IMR-90 (cell line): ENCODE measurements at regions not wholly inside any gene's neighbourhood (a gene's known extent, or its start where the extent isn't known, plus 50 kb on each side); places are given as distances from the start of the nearest gene placed in this dataset.

Experiments used
- ATAC-seq: fragments of 200-7000 bp; cut with Tn5 transposase; 2 replicates; pipeline ENCODE4 v1.9.1; 2020; ENCODE audit warnings: low read depth, mild to moderate bottlenecking, moderate library complexity
- BruUV-seq: library from RNA; stranded (reverse); fragments of 400-500 nt; replicated peaks from 2 replicates; lab custom pipeline; 2021; lab: Mats Ljungman, UMichigan
- CTCF ChIA-PET: fragments of 300-600 bp; formaldehyde crosslinking; extraction: SDS; loops from one replicate; lab custom pipeline; 2021; ENCODE audit warnings: antibody characterized with exemption; lab: Yijun Ruan, JAX
- POLR2A ChIA-PET: fragments of 300-600 bp; sonication (Branson Sonifier 250); formaldehyde crosslinking; loops from one replicate; lab custom pipeline; 2022; ENCODE audit warnings: antibody characterized with exemption; ENCODE audit not compliant: unreplicated experiment; lab: Charles Lee
- DNase-seq: peaks from one replicate; pipeline ENCODE4 v3.0.0; 2013
- H2AFZ ChIP-seq: replicated peaks from 2 replicates; pipeline ENCODE3; 2013; ENCODE audit warnings: low read length, mild to moderate bottlenecking; ENCODE audit not compliant: poor library complexity
- H2AK5ac ChIP-seq: 2 replicates; pipeline ENCODE4 v1.6.1; 2013; ENCODE audit warnings: low read depth, low read length, inconsistent platforms
- H2AK9ac ChIP-seq: replicated peaks from 2 replicates; pipeline ENCODE3; 2013; ENCODE audit warnings: mild to moderate bottlenecking, low read depth, low read length, moderate library complexity; ENCODE audit not compliant: poor library complexity
- H2BK120ac ChIP-seq: 2 replicates; pipeline ENCODE4 v1.6.1; 2013; ENCODE audit warnings: low read depth, low read length, inconsistent platforms
- H2BK15ac ChIP-seq: 3 replicates; pipeline ENCODE4 v1.6.1; 2013; ENCODE audit warnings: low read depth, low read length, inconsistent platforms
- H2BK20ac ChIP-seq: 2 replicates; pipeline ENCODE4 v1.6.1; 2013; ENCODE audit warnings: low read depth, mild to moderate bottlenecking, inconsistent platforms, low read length, moderate library complexity
- H2BK5ac ChIP-seq: 2 replicates; pipeline ENCODE4 v1.6.1; 2013; ENCODE audit warnings: mild to moderate bottlenecking, low read depth, low read length, inconsistent platforms; ENCODE audit not compliant: poor library complexity, severe bottlenecking
- H3K14ac ChIP-seq: replicated peaks from 2 replicates; pipeline ENCODE4 v1.6.1; 2013; ENCODE audit warnings: low read depth, low read length, inconsistent platforms
- H3K18ac ChIP-seq: 2 replicates; pipeline ENCODE4 v1.6.1; 2013; ENCODE audit warnings: low read depth, low read length, control low read depth
- H3K23ac ChIP-seq: 2 replicates; pipeline ENCODE4 v1.6.1; 2013; ENCODE audit warnings: low read depth, low read length, inconsistent platforms
- H3K27ac ChIP-seq: 2 replicates; pipeline ENCODE4 v1.5.1; 2013; ENCODE audit warnings: mild to moderate bottlenecking, control low read depth, low read length; ENCODE audit not compliant: insufficient read depth
- H3K27me3 ChIP-seq: 2 replicates; pipeline ENCODE4 v1.6.1; 2013; ENCODE audit warnings: low read length; ENCODE audit not compliant: control insufficient read depth, insufficient read depth
- H3K36me3 ChIP-seq: 2 replicates; pipeline ENCODE4 v1.6.1; 2013; ENCODE audit warnings: low read length, mixed read lengths; ENCODE audit not compliant: control insufficient read depth, insufficient read depth
- H3K4ac ChIP-seq: 2 replicates; pipeline ENCODE4 v1.6.1; 2013; ENCODE audit warnings: low read depth, low read length, inconsistent platforms
- H3K4me1 ChIP-seq: 2 replicates; pipeline ENCODE4 v1.6.1; 2013; ENCODE audit warnings: low read length, mixed read lengths; ENCODE audit not compliant: control insufficient read depth, insufficient read depth
- H3K4me2 ChIP-seq: 2 replicates; pipeline ENCODE4 v1.6.1; 2013; ENCODE audit warnings: low read depth, mild to moderate bottlenecking, control low read depth, low read length, moderate library complexity
- H3K4me3 ChIP-seq: 2 replicates; pipeline ENCODE4 v1.5.1; 2013; ENCODE audit warnings: low read depth, mild to moderate bottlenecking, control low read depth, low read length, moderate library complexity; ENCODE audit not compliant: insufficient read depth
- H3K56ac ChIP-seq: 2 replicates; pipeline ENCODE4 v1.6.1; 2013; ENCODE audit warnings: low read length, inconsistent platforms; ENCODE audit not compliant: insufficient read depth; ENCODE audit errors: extremely low read depth
- H3K79me1 ChIP-seq, 2 experiments: 2 replicates each; pipeline ENCODE4 v1.6.1; 2013; ENCODE audit warnings: low read length in 2 of 2, inconsistent platforms in 1 of 2, low read depth in 1 of 2
- H3K9ac ChIP-seq: 2 replicates; pipeline ENCODE4 v1.6.1; 2013; ENCODE audit warnings: low read depth, low read length, control low read depth
- H3K9me1 ChIP-seq: 2 replicates; pipeline ENCODE4 v1.6.1; 2013; ENCODE audit warnings: low read length, inconsistent platforms; ENCODE audit not compliant: insufficient read depth
- H3K9me3 ChIP-seq: 2 replicates; pipeline ENCODE4 v1.6.1; 2013; ENCODE audit warnings: low read length; ENCODE audit not compliant: control insufficient read depth, insufficient read depth
- H4K20me1 ChIP-seq: 2 replicates; pipeline ENCODE4 v1.6.1; 2013; ENCODE audit warnings: low read length, inconsistent platforms; ENCODE audit not compliant: insufficient read depth
- H4K5ac ChIP-seq: 2 replicates; pipeline ENCODE4 v1.6.1; 2013; ENCODE audit warnings: mild to moderate bottlenecking, low read depth, low read length, control low read depth
- H4K8ac ChIP-seq, 2 experiments: 2 replicates each; pipeline ENCODE4 v1.6.1; 2013; ENCODE audit warnings: low read depth in 2 of 2, low read length in 2 of 2, control low read depth in 1 of 2, inconsistent platforms in 1 of 2
- H4K91ac ChIP-seq: 2 replicates; pipeline ENCODE4 v1.6.1; 2013; ENCODE audit warnings: low read depth, low read length, inconsistent platforms; ENCODE audit not compliant: insufficient read depth
- BHLHE40 ChIP-seq: fragments of 150-350 bp; IDR thresholded peaks from 2 replicates; pipeline ENCODE4 v1.6.1; 2016; ENCODE audit warnings: mild to moderate bottlenecking, low read depth, low read length
- CEBPB ChIP-seq: IDR thresholded peaks from 2 replicates; pipeline ENCODE4 v1.6.1; 2012; ENCODE audit warnings: low read depth, low read length, improper control_type of control experiment
- CHD1 ChIP-seq: IDR thresholded peaks from 2 replicates; pipeline ENCODE4 v1.6.1; 2012; ENCODE audit warnings: low read depth, low read length, improper control_type of control experiment
- CTCF ChIP-seq: conservative IDR thresholded peaks from 2 replicates; pipeline ENCODE4 v1.5.1; 2012; ENCODE audit warnings: mild to moderate bottlenecking, low read depth, low read length, improper control_type of control experiment
- ELK1 ChIP-seq: fragments of 150-350 bp; IDR thresholded peaks from 2 replicates; pipeline ENCODE4 v1.6.1; 2016; ENCODE audit warnings: low read depth, mild to moderate bottlenecking, low read length, moderate library complexity, borderline replicate concordance
- FOS ChIP-seq: fragments of 150-350 bp; IDR thresholded peaks from 2 replicates; pipeline ENCODE4 v1.6.1; 2016; ENCODE audit warnings: low read depth, low read length
- MAFK ChIP-seq: IDR thresholded peaks from 2 replicates; pipeline ENCODE4 v1.6.1; 2012; ENCODE audit warnings: low read depth, low read length, improper control_type of control experiment
- MAZ ChIP-seq: IDR thresholded peaks from 2 replicates; pipeline ENCODE4 v1.6.1; 2012; ENCODE audit warnings: low read depth, mild to moderate bottlenecking, low read length, improper control_type of control experiment, moderate library complexity, borderline replicate concordance
- NFE2L2 ChIP-seq: fragments of 150-350 bp; IDR thresholded peaks from 2 replicates; pipeline ENCODE4 v1.6.1; 2016; ENCODE audit warnings: low read depth, mild to moderate bottlenecking, low read length
- POLR2A ChIP-seq: IDR thresholded peaks from 2 replicates; pipeline ENCODE4 v1.6.1; 2012; ENCODE audit warnings: mild to moderate bottlenecking, low read depth, low read length
- RAD21 ChIP-seq: IDR thresholded peaks from 2 replicates; pipeline ENCODE4 v1.6.1; 2012; ENCODE audit warnings: low read length, improper control_type of control experiment
- RCOR1 ChIP-seq: IDR thresholded peaks from 2 replicates; pipeline ENCODE4 v1.6.1; 2012; ENCODE audit warnings: mild to moderate bottlenecking, low read length, improper control_type of control experiment; ENCODE audit not compliant: insufficient replicate concordance
- RFX5 ChIP-seq: IDR thresholded peaks from 2 replicates; pipeline ENCODE4 v1.8.0; 2012; ENCODE audit warnings: low read depth, mild to moderate bottlenecking, low read length, moderate library complexity
- SMC3 ChIP-seq: fragments of 150-350 bp; IDR thresholded peaks from 2 replicates; pipeline ENCODE4 v1.6.1; 2016; ENCODE audit warnings: low read depth, mild to moderate bottlenecking, antibody characterized with exemption, low read length, moderate library complexity
- USF2 ChIP-seq: fragments of 150-350 bp; IDR thresholded peaks from 2 replicates; pipeline ENCODE4 v1.6.1; 2017; ENCODE audit warnings: mild to moderate bottlenecking, antibody characterized with exemption, low read length, low read depth
- WGBS, 2 experiments: methylation state at CpG; one replicate each; pipeline versions ENCODE4 v1.1.5 to v1.1.7; 2013; ENCODE audit warnings: missing lambda C conversion rate in 2 of 2; ENCODE audit not compliant: insufficient read length in 1 of 2; ENCODE audit errors: extremely low coverage in 2 of 2; 5-methylcytosine and 5-hydroxymethylcytosine counted together
- dilution Hi-C: fragments of 300-500 bp; cut with HindIII; formaldehyde crosslinking; loops from one replicate; pipeline ENCODE4 v1.14.3; 2018; ENCODE audit warnings: low sequenced_read_pairs; ENCODE audit not compliant: unreplicated experiment
- in situ Hi-C: fragments of 300-500 bp; cut with MboI; formaldehyde crosslinking; loops from 3 replicates; pipeline ENCODE4 v1.14.3; 2019; ENCODE audit warnings: low sequenced_read_pairs, inconsistent platforms, mixed read lengths
- intact Hi-C: fragments of 100-400 bp; cut with micrococcal nuclease; formaldehyde crosslinking; loops from 2 replicates; pipeline ENCODE4 v1.10.0; 2022

GRCh38 chr5:91741764-91742505, 358.8 kb upstream of the ARRDC3 start:
- no peak overlapping the region for H2AK5ac ChIP-seq
- no TSS peak for BruUV-seq
- H2BK120ac ChIP-seq = no peak overlapping the region
- H3K4me3 ChIP-seq = no peak overlapping the region
- no peaks in the 10 kb centered on the region for H3K79me1 ChIP-seq
- dilution Hi-C loops = no loop called here
- TF ChIP-seq RAD21 (no peak), NFE2L2 (no peak), USF2 (no peak), FOS (no peak), CTCF (no peak), MAZ (no peak), CEBPB (no peak), MAFK (no peak), RCOR1 (no peak), RFX5 (no peak), CHD1 (no peak), ELK1 (no peak), BHLHE40 (no peak), POLR2A (no peak), SMC3 (no peak)
- ATAC-seq (no peak), DNase-seq (no peak)
- no peak overlapping the region for H3K4me2 ChIP-seq
- H3K36me3 ChIP-seq = no peaks in the 10 kb centered on the region
- H2BK20ac ChIP-seq = no peak overlapping the region
- no peak overlapping the region for H3K4ac ChIP-seq
- no peak overlapping the region for H3K9ac ChIP-seq
- H2AK9ac ChIP-seq = no peak overlapping the region
- H2BK5ac ChIP-seq = no peak overlapping the region
- WGBS, 2 experiments = no CpG with 5 or more reads among the region's 7 CpGs
- no peak overlapping the region for H3K23ac ChIP-seq
- no peak overlapping the region for H3K27ac ChIP-seq
- no peaks in the 10 kb centered on the region for H3K9me1 ChIP-seq
- H2AFZ ChIP-seq = no peak overlapping the region
- H4K8ac ChIP-seq = no peak overlapping the region
- intact Hi-C loops = no loop called here
- no peaks in the 10 kb centered on the region for H3K27me3 ChIP-seq
- in situ Hi-C loops = no loop called here
- H4K91ac ChIP-seq = no peak overlapping the region
- H3K56ac ChIP-seq = no peak overlapping the region
- no peaks in the 10 kb centered on the region for H3K9me3 ChIP-seq
- POLR2A ChIA-PET = no interaction called here
- H4K20me1 ChIP-seq = no peaks in the 10 kb centered on the region
- CTCF ChIA-PET = no interaction called here
- no peak overlapping the region for H3K14ac ChIP-seq
- no peak overlapping the region for H4K5ac ChIP-seq
- H2BK15ac ChIP-seq = no peak overlapping the region
- no peaks in the 10 kb centered on the region for H3K4me1 ChIP-seq
- no peak overlapping the region for H3K18ac ChIP-seq
